ENCODE measurements at regions not wholly inside any gene's neighbourhood (a gene's known extent, or its start where the extent isn't known, plus 50 kb on each side); places are given as distances from the start of the nearest gene placed in this dataset.
"Not testable (repeated sequence)": the region's sequence is repeated elsewhere in the genome, so short reads cannot be mapped to it uniquely, and the experiment has no call there.

GRCh38 chrX:88828011-88828410, 81.0 kb downstream of the CPXCR1 start:
- Histone ChIP-seq H3K27me3 (ENCODE audit: control insufficient read depth, insufficient read depth, low read length) (no peaks in the 10 kb centered on the region), H3K4me3 (ENCODE audit: low read depth, low read length) (no peak overlapping the region), H3K36me3 (ENCODE audit: control insufficient read depth, insufficient read depth, low read length) (no peaks in the 10 kb centered on the region)
- FAIRE-seq, result no peak
- no peak for DNase-seq (ENCODE audit: low read depth)
- TF ChIP-seq CTCF (IDR thresholded peaks at IDR 0.05; ENCODE audit: insufficient read depth, low read length, severe bottlenecking), result no peak

- Histone ChIP-seq H3K27me3 (ENCODE audit: control insufficient read depth, insufficient read depth, low read length) (no peaks in the 10 kb centered on the region), H3K4me3 (ENCODE audit: low read depth, low read length) (no peak overlapping the region), H3K36me3 (ENCODE audit: control insufficient read depth, insufficient read depth, low read length) (no peaks in the 10 kb centered on the region)
- no peak for TF ChIP-seq CTCF (IDR thresholded peaks at IDR 0.05; ENCODE audit: insufficient read depth, low read length, severe bottlenecking)
- no peak for DNase-seq (ENCODE audit: low read depth)
- FAIRE-seq, result no peak
These were observed 83.1 kb downstream of the CPXCR1 start for GRCh38 chrX:88830111-88830510.

GRCh38 chrX:88837721-88838120, 90.7 kb downstream of the CPXCR1 start:
- DNase-seq (ENCODE audit: low read depth); H3K36me3 ChIP-seq (ENCODE audit: control insufficient read depth, insufficient read depth, low read length); FAIRE-seq; H3K27me3 ChIP-seq (ENCODE audit: control insufficient read depth, insufficient read depth, low read length); H3K4me3 ChIP-seq (ENCODE audit: low read depth, low read length): not testable (repeated sequence)

DNA sequence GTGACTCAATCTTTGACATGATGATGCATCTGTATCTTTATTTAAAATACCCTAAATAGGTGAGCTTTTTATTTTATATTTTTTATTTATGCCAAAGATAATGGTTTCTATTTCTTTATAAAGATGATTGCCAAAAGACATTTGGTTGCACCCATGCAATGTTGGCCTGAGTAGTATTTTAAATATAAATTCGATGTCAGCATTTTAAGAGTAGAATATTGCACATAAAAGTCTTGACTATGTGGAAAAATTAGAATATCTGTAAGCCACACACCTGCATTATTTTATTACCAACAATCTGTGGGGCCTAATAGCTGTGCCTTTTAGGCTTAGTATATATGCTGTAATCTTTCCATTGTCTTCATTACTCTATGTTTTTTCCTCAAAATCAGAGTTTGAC, 91.4 kb downstream of the CPXCR1 start:
- no peak for FAIRE-seq
- no peaks in the 10 kb centered on the region for H3K27me3 ChIP-seq (ENCODE audit: control insufficient read depth, insufficient read depth, low read length)
- TF ChIP-seq CTCF (IDR thresholded peaks at IDR 0.05; ENCODE audit: insufficient read depth, low read length, severe bottlenecking), result no peak

GRCh38 chrX:88843841-88844240, 96.8 kb downstream of the CPXCR1 start:
- H3K27me3 ChIP-seq (ENCODE audit: control insufficient read depth, insufficient read depth, low read length); FAIRE-seq; H3K36me3 ChIP-seq (ENCODE audit: control insufficient read depth, insufficient read depth, low read length); H3K4me3 ChIP-seq (ENCODE audit: low read depth, low read length); DNase-seq (ENCODE audit: low read depth): not testable (repeated sequence)

More for the DNA sequence above, 91.4 kb downstream of the CPXCR1 start:
- H3K4me3 ChIP-seq (ENCODE audit: low read depth, low read length), result no peak overlapping the region
- no peaks in the 10 kb centered on the region for H3K36me3 ChIP-seq (ENCODE audit: control insufficient read depth, insufficient read depth, low read length)
- no peak for DNase-seq (ENCODE audit: low read depth)

DNA sequence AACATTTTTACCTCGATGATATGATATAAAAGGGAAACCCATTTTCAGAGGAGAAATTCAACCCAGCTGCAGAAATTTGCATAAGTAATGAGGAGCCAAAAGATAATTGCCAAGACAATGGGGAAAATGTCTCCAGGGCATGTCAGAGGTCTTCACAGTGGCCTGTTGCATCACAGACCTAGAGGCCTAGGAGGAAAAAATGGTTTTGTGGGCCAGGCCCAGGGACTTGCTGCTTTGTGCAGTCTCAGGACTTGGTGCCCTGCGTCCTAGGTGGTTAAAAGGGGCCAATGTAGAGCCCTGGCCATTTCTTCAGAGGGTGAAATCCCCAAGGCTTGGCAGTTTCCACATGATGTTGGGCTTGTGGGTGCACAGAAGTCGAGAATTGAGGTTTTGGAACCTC, 106.9 kb downstream of the CPXCR1 start:
- Histone ChIP-seq H3K4me3 (ENCODE audit: low read depth, low read length) (no peak overlapping the region), H3K27me3 (ENCODE audit: control insufficient read depth, insufficient read depth, low read length) (no peaks in the 10 kb centered on the region), H3K36me3 (ENCODE audit: control insufficient read depth, insufficient read depth, low read length) (no peaks in the 10 kb centered on the region)
- FAIRE-seq (no peak), DNase-seq (ENCODE audit: low read depth) (no peak)
- no peak for TF ChIP-seq CTCF (IDR thresholded peaks at IDR 0.05; ENCODE audit: insufficient read depth, low read length, severe bottlenecking)

DNA sequence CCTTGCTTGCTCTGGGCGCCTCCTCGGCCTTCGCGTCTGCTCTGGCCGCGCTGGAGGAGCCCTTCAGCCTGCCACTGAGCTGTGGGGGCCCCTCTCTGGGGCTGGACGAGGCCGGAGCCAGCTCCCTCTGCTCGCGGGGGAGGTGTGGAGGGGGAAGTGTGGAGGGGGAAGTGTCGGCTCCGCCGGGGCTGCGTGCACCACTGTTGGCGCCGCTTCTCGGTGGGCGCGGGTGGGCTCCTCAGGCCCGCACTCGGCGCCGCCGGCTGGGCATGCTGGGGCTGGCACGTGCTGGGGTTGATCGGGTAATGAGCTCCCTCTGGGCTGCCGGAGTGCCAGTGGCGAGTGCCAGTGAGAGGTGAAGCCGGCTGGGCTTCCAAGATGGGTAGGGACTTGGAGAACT, 116.7 kb downstream of the CPXCR1 start:
- Histone ChIP-seq H3K4me3 (ENCODE audit: low read depth, low read length) (no peak overlapping the region), H3K36me3 (ENCODE audit: control insufficient read depth, insufficient read depth, low read length) (no peaks in the 10 kb centered on the region), H3K27me3 (ENCODE audit: control insufficient read depth, insufficient read depth, low read length) (no peaks in the 10 kb centered on the region)
- FAIRE-seq (no peak), DNase-seq (ENCODE audit: low read depth) (no peak)
- TF ChIP-seq CTCF (IDR thresholded peaks at IDR 0.05; ENCODE audit: insufficient read depth, low read length, severe bottlenecking), result no peak
